ENCODE measurements at regions not wholly inside any gene's neighbourhood (a gene's known extent, or its start where the extent isn't known, plus 50 kb on each side); places are given as distances from the start of the nearest gene placed in this dataset.

DNA sequence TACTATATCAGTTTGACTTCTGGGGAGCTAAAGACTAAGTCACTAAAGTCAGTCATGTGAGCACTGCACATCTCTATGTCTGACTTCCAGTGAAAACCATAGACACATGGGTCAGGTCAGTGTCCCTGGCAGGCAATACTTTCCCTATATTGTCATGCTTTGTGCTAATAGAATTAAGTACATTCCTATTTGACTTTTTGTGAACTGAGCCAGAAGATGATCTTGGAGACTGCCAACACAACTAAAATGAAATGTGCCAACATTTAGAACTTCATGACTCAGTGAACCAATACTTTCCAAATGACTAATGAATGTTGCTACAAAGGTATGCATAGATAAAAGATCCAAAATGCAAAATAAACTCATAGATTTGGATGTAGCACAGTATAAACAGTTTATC lies 820.8 kb upstream of the FAM98A start:
- Histone ChIP-seq H2AFZ (ENCODE audit: low read depth, low read length) (no peak overlapping the region), H4K20me1 (ENCODE audit: insufficient read depth, low read length) (no peaks in the 10 kb centered on the region), H3K79me2 (ENCODE audit: low read length) (no peaks in the 10 kb centered on the region), H3K9me3 (ENCODE audit: insufficient read depth, low read length) (peaks cover 9% of the 10 kb centered on the region; the same call in 1 of the 2 replicates), H3K4me1 (ENCODE audit: low read length) (no peaks in the 10 kb centered on the region), H3K4me3 (ENCODE audit: low read length) (no peak overlapping the region), H3K9ac (ENCODE audit: low read length) (no peak overlapping the region), H3K36me3 (replicated peaks; ENCODE audit: low read depth, low read length) (no peaks in the 10 kb centered on the region), H3K27ac (ENCODE audit: low read length) (no peak overlapping the region), H3K27me3 (ENCODE audit: low read depth, low read length) (no peaks in the 10 kb centered on the region), H3K4me2 (ENCODE audit: low read length) (no peak overlapping the region)
- TF ChIP-seq, protein P1, sequence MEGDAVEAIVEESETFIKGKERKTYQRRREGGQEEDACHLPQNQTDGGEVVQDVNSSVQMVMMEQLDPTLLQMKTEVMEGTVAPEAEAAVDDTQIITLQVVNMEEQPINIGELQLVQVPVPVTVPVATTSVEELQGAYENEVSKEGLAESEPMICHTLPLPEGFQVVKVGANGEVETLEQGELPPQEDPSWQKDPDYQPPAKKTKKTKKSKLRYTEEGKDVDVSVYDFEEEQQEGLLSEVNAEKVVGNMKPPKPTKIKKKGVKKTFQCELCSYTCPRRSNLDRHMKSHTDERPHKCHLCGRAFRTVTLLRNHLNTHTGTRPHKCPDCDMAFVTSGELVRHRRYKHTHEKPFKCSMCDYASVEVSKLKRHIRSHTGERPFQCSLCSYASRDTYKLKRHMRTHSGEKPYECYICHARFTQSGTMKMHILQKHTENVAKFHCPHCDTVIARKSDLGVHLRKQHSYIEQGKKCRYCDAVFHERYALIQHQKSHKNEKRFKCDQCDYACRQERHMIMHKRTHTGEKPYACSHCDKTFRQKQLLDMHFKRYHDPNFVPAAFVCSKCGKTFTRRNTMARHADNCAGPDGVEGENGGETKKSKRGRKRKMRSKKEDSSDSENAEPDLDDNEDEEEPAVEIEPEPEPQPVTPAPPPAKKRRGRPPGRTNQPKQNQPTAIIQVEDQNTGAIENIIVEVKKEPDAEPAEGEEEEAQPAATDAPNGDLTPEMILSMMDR (IDR thresholded peaks at IDR 0.05; ENCODE audit: low read depth, low read length), result no peak
- TF ChIP-seq EZH2phosphoT487 (IDR thresholded peaks at IDR 0.05; ENCODE audit: low read depth), result no peak

DNA sequence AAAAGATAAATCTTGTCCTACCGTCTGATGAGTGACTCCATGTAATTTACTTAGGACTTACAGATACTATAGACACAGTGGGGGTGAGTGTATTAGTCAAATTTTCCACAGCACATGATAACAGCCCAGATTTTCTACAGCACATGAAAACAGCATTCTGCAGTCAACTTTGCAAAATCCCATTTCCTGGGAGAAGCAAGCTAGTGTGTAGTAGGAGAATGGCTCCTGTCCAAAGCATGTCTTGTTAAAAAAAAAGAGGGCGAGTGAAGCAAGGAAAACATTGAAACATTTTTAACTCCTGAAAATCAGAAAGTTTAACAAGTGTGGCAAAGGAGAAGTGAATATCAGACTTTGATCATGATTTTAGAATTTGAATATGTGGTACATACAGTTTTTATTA lies 817.8 kb upstream of the FAM98A start:
- H3K9ac ChIP-seq (ENCODE audit: low read length), result no peak overlapping the region
- H3K4me2 ChIP-seq (ENCODE audit: low read length), result no peak overlapping the region
- H3K4me3 ChIP-seq (ENCODE audit: low read length), result no peak overlapping the region
- H2AFZ ChIP-seq (ENCODE audit: low read depth, low read length), result no peak overlapping the region
- no peaks in the 10 kb centered on the region for H3K9me3 ChIP-seq (ENCODE audit: insufficient read depth, low read length)
- H3K36me3 ChIP-seq (replicated peaks; ENCODE audit: low read depth, low read length), result no peaks in the 10 kb centered on the region
- no peak overlapping the region for H3K27ac ChIP-seq (ENCODE audit: low read length)
- TF ChIP-seq EZH2phosphoT487 (IDR thresholded peaks at IDR 0.05; ENCODE audit: low read depth), result no peak
- TF ChIP-seq, protein P1 (IDR thresholded peaks at IDR 0.05; ENCODE audit: low read depth, low read length), result no peak
- no peaks in the 10 kb centered on the region for H4K20me1 ChIP-seq (ENCODE audit: insufficient read depth, low read length)
- no peaks in the 10 kb centered on the region for H3K4me1 ChIP-seq (ENCODE audit: low read length)
- H3K27me3 ChIP-seq (ENCODE audit: low read depth, low read length), result no peaks in the 10 kb centered on the region
- no peaks in the 10 kb centered on the region for H3K79me2 ChIP-seq (ENCODE audit: low read length)

- Histone ChIP-seq H3K4me3 (ENCODE audit: low read length) (no peak overlapping the region), H3K9ac (ENCODE audit: low read length) (no peak overlapping the region), H2AFZ (ENCODE audit: low read depth, low read length) (no peak overlapping the region), H3K4me1 (ENCODE audit: low read length) (peaks cover 4% of the 10 kb centered on the region; the same call in 1 of the 2 replicates), H4K20me1 (ENCODE audit: insufficient read depth, low read length) (no peaks in the 10 kb centered on the region), H3K27ac (ENCODE audit: low read length) (no peak overlapping the region), H3K27me3 (ENCODE audit: low read depth, low read length) (no peaks in the 10 kb centered on the region), H3K9me3 (ENCODE audit: insufficient read depth, low read length) (no peaks in the 10 kb centered on the region), H3K79me2 (ENCODE audit: low read length) (no peaks in the 10 kb centered on the region), H3K36me3 (replicated peaks; ENCODE audit: low read depth, low read length) (no peaks in the 10 kb centered on the region), H3K4me2 (ENCODE audit: low read length) (no peak overlapping the region)
- no peak for TF ChIP-seq EZH2phosphoT487 (IDR thresholded peaks at IDR 0.05; ENCODE audit: low read depth)
- TF ChIP-seq, protein P1 (IDR thresholded peaks at IDR 0.05; ENCODE audit: low read depth, low read length), result no peak
Observed at GRCh38 chr2:34414856-34415255, 815.8 kb upstream of the FAM98A start.

DNA sequence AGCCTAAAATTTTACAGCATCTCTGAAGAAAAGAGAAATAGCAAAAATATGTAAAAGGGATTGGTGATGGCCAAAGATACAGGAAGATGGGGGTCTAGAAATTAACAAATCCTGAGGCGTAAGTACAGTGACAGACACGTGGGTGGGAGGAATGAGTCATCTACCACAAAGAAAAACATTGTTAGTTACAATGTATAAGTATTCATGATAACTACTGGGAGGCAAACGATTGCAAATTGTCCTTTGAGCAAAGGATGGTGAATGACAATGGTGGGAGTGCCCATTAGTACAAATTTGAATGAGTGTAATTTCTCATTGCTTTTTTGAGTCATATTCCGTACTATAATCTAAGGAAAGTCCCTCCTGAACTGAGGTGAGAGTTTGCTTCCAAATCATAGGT lies 809.0 kb upstream of the FAM98A start:
- no peak overlapping the region; the same call in 1 of the 2 replicates for H3K4me2 ChIP-seq (ENCODE audit: low read length)
- H3K4me3 ChIP-seq (ENCODE audit: low read length), result no peak overlapping the region
- no peak for TF ChIP-seq EZH2phosphoT487 (IDR thresholded peaks at IDR 0.05; ENCODE audit: low read depth)
- TF ChIP-seq, protein P1 (IDR thresholded peaks at IDR 0.05; ENCODE audit: low read depth, low read length), result no peak
- H3K27me3 ChIP-seq (ENCODE audit: low read depth, low read length), result no peaks in the 10 kb centered on the region
- H3K9ac ChIP-seq (ENCODE audit: low read length), result no peak overlapping the region
- no peaks in the 10 kb centered on the region for H3K79me2 ChIP-seq (ENCODE audit: low read length)
- no peaks in the 10 kb centered on the region for H4K20me1 ChIP-seq (ENCODE audit: insufficient read depth, low read length)
- H3K9me3 ChIP-seq (ENCODE audit: insufficient read depth, low read length), result no peaks in the 10 kb centered on the region
- no peaks in the 10 kb centered on the region for H3K36me3 ChIP-seq (replicated peaks; ENCODE audit: low read depth, low read length)
- H2AFZ ChIP-seq (ENCODE audit: low read depth, low read length), result no peak overlapping the region
- H3K27ac ChIP-seq (ENCODE audit: low read length), result no peak overlapping the region
- H3K4me1 ChIP-seq (ENCODE audit: low read length), result peaks cover 16% of the 10 kb centered on the region

All from OCI-LY3 (cell line).